ENCODE measurements at regions not wholly inside any gene's neighbourhood (a gene's known extent, or its start where the extent isn't known, plus 50 kb on each side); places are given as distances from the start of the nearest gene placed in this dataset.
"Not testable (repeated sequence)": the region's sequence is repeated elsewhere in the genome, so short reads cannot be mapped to it uniquely, and the experiment has no call there.

DNA sequence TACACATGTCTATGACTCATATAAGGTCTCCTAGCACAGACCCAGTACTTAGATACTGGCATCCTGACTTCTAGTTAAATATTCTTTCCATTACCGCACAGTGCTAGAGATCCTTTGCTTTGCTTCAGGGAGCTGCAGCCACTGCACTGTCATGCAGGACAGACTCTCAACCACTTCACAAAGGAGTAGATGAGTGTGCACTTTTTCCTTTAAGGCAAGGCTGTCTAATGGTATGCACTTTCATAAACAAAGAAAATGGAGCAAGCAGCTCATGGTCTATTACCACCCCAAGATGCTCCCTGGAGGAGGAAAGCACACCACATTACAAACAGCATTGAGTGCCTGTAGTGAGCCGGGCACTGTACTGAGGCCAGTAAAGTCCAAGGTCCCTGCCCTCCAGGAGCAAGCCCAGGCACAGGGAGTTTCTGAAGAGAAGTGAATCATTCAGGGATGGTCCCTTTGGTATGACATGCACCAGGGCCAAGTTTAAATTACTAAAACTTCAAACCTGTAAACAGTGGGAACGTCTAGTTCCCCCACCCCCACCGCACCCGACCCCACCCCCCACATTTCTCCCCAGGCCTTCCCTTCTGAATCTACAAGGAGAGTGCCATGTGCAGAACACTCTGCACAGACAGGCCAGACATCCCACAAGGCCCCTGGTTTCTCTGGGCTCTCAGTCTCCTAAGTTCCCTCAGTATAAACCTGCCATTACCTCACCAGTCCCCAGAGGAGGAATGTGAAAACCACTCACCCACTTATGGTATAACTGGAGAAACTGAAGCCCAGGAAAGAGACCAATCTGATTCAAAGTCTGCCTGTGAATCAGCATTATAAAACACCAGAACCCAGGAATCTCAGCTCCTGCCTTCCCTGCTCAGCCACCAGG, 107.8 kb upstream of the BCL6 start:
- DNase-seq (ENCODE audit: low read depth), result peak; percentile 18

GRCh38 chr3:187855131-187855530, 109.9 kb upstream of the BCL6 start:
- DNase-seq (ENCODE audit: low read depth), result no peak

- no peak for DNase-seq (ENCODE audit: low read depth)
Measured at GRCh38 chr3:187856555-187856954, 111.3 kb upstream of the BCL6 start.

DNA sequence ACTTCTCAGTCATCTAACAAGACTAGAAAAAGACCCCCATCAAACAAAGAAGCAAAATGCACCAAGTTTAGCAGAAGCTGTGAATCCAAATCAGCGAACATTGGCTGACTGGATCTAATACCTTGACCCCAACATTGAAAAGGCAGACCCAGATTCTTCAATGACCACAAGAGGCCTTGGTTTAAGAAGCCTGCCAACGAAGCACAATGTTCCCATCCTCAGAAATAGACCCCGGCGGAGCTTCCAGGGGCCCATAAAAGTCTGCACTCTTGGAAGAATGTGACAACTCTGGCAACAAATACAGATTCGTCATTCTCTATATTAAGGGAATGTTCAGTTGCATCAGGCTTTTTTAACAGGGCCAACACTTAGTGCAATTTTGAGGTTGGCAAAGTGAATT, 112.8 kb upstream of the BCL6 start:
- no peak for DNase-seq (ENCODE audit: low read depth)

DNA sequence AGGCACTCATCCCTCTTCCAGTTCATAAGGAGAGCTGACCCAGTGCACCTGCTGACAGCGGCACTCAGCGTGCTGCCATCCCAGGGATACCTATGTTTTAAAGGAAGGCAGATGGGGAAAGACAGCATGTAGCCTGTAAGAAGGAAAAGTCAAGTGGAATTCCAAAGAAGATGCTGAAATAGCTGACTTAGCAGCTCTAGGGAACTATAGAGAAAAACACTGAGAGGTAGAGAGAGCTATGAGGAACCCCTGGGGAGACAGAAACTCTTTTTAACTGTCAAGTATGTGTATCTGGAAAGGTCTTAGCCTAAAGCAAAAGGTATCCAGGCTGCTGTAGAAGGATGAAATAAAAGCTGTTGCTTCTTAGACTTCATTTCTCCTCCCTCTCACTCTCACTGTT, 113.4 kb upstream of the BCL6 start:
- DNase-seq (ENCODE audit: low read depth), result no peak

GRCh38 chr3:187862701-187863277, 117.5 kb upstream of the BCL6 start:
- DNase-seq (ENCODE audit: low read depth), result not testable (repeated sequence)

DNA sequence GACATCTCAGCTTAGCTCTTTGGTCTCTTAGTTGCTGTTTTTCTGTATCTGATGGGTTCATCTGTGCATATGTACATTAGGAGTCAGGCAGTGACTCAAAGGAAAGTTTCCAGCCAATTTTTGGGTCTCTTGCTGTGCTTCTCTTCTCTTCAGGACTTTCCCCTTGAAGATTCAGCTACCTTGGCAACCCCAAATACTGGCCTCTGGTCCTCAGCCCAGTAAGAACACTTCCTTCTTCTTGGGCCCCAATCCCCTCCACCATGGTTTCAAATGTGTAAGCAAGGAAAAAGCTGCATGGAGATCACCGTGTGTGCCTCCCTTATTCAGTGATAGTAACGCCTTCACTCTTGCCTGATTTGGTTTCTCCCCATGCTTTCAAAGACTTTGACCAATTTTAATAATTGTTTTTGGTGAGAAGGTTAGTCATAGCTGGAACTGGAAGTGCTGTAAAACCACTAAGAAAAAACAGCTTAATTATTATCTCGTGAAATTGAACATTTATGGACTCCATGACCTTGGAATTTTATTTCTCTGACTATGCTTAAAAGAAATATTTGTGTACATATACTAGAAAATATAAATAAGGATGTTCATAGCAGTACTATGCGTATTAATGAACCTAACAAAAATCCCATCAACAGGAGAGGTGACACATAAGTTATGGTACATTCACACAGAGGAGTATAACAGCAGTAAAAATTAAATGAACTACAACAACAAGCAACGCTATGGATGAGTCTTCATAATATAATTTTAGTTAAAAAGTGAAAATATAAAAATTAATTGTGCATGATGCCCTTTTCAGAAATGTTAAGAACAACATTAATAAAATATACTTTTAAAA, 125.3 kb upstream of the BCL6 start:
- DNase-seq (ENCODE audit: low read depth), result no peak

GRCh38 chr3:187871204-187871591, 125.9 kb upstream of the BCL6 start:
- DNase-seq (ENCODE audit: low read depth), result no peak

- no peak for DNase-seq (ENCODE audit: low read depth)
Measured at GRCh38 chr3:187871848-187872247, 126.6 kb upstream of the BCL6 start.

GRCh38 chr3:187873843-187874242, 128.6 kb upstream of the BCL6 start:
- no peak for DNase-seq (ENCODE audit: low read depth)

DNA sequence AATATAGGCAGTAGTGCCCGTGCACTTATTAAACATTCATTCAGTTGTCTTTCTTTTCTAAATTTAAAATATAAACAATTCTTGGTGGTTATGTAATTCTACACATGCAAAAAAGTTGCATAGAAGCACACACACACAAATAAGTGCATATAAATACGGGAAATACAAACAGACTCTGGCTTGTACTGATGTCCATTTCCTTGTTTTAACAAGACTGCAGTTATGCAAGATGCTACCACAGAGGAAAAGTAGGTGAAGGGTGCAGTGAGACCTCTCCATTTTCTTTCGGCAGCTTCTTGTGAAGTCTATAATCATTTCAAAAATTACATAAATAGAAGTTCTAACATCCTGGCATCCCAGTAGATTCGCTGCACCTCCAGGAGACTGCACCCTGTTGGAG, 130.6 kb upstream of the BCL6 start:
- no peak for DNase-seq (ENCODE audit: low read depth)

DNA sequence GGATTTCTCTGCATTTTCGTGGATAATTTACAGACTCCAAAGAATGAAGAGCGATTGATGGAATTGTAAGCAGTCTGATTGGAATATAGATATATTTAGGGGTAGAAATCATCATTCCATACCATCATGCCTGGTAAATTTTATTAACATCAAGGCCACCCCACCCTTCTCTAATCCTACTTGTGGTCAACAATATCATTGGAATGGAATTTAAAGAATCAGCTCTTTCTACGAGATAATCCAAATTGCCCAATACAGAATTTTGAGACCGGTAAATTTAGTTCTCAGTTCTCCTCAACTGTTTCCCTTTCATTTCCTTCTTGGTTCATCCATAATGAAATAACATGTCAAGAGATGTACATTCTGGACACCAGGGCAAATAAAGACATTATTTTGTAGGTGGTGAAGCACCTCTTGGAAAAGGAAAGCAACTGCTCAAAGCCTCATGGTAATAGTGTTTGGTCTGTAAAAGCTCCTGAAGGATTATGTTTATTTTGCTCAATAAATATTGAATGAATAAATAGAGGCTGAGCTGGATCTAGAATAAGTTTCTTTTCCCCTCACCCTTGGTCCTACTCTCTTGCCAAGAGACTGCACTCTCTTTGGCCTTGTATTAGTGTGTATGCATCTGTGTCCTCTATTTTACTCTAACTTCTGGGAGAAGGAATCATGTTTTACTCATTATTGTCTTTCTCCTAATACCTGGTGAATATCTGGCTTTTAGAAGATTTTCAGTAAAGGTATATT, 133.7 kb upstream of the BCL6 start:
- DNase-seq (ENCODE audit: low read depth), result peak; percentile 84

DNA sequence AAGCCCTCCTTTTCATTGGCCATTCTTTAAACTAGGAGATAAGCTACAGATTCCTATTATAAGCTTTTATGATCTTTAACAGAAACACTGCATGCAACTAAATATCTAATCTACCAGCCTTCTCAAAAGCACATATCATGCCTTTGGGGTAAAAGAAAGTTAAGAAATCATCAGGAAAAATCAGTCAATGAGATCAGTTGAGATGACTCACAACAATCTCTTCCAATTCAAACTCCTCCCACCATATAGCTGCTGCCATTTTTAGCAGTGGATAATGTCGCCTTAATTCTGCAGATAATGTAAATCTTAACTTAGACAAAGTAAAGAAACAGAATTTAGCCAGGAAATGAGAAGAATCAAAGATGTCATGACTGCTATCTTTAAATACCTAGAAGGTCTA, 135.2 kb upstream of the BCL6 start:
- DNase-seq (ENCODE audit: low read depth), result peak; percentile 56

DNA sequence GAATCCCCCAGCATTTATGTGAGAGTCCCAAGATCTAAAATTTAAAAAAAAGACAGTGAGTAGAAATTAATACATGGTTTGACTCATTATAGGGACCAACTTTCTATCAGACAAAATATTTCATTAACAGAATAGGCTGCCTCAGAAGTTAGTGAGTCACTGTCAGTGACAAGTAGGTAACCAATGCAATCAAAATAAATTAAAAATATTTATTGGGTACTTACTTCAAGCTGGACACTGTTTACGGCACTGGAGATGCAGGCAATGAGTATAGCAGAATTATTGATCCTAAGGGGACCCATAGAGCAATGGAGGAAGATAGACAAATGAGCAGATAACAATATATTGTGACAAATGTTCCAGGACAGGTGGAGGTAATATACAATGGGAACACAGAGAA, 135.6 kb upstream of the BCL6 start:
- DNase-seq (ENCODE audit: low read depth), result no peak

- DNase-seq (ENCODE audit: low read depth), result no peak
Measured at GRCh38 chr3:187888701-187889100, 143.4 kb upstream of the BCL6 start.

DNA sequence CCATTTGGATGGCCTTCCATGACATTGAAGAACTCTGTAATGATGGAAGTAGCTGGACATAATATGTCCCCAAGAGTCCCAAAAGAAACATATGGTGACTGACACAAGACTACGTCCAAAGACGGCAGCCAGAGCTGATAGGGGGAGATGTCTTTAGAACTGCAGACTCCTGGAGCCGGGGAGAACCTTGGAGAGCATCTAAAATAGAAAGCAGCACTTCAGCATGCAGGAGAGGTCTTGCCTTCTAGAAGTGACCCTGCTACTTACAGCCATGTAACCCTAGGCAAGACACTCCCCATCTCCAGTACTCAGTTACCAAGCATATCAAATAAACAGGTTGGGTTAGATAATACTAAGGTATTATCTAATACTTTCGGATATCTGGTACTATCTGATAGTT, 143.8 kb upstream of the BCL6 start:
- DNase-seq (ENCODE audit: low read depth), result no peak

DNA sequence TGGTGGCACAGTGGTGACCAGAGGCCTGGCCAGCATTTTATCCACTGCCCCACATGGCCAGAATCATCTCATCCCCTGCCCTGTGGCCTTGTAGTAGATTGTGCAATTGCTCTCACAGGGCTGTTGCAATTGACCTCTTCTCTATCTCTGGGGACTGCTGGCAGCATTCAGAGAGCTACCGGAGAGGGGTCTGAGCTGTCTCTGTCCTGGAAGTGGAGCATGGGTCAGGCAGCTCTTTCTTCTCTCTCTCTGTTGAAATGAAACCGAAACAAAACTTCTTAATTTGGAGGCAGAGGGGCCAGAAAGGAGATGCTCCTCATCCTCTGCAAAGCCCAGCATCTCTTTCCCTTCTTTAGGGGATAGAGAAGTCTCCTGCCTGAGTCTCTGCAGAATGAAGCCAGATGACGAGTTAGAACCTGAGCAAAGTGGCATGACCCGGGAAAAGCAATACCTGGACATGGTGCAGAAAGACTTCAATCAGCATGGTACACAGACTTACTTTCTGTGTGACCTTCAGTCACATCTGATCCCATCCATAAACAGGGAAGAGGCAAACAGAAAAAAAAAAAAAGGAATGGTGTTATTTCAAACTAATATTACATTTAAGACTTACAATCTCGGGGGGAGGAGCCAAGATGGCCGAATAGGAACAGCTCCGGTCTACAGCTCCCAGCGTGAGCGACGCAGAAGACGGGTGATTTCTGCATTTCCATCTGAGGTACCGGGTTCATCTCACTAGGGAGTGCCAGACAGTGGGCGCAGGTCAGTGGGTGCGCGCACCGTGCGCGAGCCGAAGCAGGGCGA, 144.5 kb upstream of the BCL6 start:
- DNase-seq (ENCODE audit: low read depth), result peak; percentile 29

GRCh38 chr3:187890405-187890752, 145.1 kb upstream of the BCL6 start:
- not testable (repeated sequence) for DNase-seq (ENCODE audit: low read depth)

GRCh38 chr3:187896646-187897045, 151.4 kb upstream of the BCL6 start:
- no peak for DNase-seq (ENCODE audit: low read depth)

- DNase-seq (ENCODE audit: low read depth), result no peak
Measured at GRCh38 chr3:187899246-187899645, 154.0 kb upstream of the BCL6 start.

DNA sequence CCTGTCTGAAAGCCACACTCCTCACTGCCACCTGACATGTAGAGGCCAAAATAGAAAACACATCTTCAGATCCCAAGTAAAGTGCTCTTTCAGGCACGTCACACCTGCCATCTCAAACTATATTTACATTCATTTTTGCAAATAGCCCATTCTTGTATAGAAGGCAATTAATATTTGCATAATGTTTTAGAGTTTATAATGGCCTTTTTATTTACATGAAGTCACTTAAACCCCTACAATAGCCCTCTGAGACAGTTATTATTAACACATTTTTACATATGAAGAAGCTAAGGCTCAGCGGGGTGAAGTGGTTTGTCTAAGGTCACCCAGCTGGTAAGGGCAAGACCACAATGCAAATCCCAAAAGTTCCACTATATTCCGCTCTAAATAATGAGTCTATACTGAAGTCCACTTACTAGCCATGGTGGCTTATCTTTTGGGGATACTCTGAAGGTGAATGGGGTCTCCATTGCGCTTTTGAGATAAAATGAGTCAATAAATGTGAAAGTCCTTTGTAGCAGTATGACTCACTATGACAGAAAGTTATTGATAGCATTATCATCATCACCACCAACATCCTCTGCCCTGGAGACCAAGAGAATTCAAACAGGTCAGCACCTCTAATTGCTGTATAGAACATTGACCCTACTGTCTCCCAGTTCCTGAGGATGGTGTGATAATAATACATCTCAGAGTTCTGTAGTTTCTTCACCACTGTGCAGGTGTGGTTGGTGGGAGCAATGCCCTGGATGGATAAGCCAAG, 155.9 kb upstream of the BCL6 start:
- DNase-seq (ENCODE audit: low read depth), result no peak

Measured in iris pigment epithelial cell (primary cell).